ENCODE measurements at regions not wholly inside any gene's neighbourhood (a gene's known extent, or its start where the extent isn't known, plus 50 kb on each side); places are given as distances from the start of the nearest gene placed in this dataset.

- ChIA-PET POLR2A (no interaction called here), CTCF (no interaction called here)
- TF ChIP-seq ZNF239 (tag by site-specific recombination; IDR thresholded peaks at IDR 0.05) (no peak), ZNF791 (tag by site-specific recombination; IDR thresholded peaks at IDR 0.05) (no peak), PATZ1 (tag by site-specific recombination; IDR thresholded peaks at IDR 0.05) (no peak), OVOL3 (tag by site-specific recombination; IDR thresholded peaks at IDR 0.05) (no peak), YY2 (tag by site-specific recombination; IDR thresholded peaks at IDR 0.05) (no peak), ATF2 (tag by site-specific recombination; IDR thresholded peaks at IDR 0.05; ENCODE audit: low read depth) (no peak), ZNF571 (tag by site-specific recombination; IDR thresholded peaks at IDR 0.05) (no peak), ZNF146 (tag by site-specific recombination; IDR thresholded peaks at IDR 0.05) (no peak), ZNF654 (tag by site-specific recombination; IDR thresholded peaks at IDR 0.05; ENCODE audit: low read depth) (no peak), ZNF350 (tag by site-specific recombination; IDR thresholded peaks at IDR 0.05) (no peak)
- Histone ChIP-seq H3K36me3 (ENCODE audit: control insufficient read depth in 2 of 2, insufficient read depth in 1 of 2, low read length in 2 of 2) (no peaks in the 10 kb centered on the region), H3K9me3 (ENCODE audit: control insufficient read depth, insufficient read depth, low read depth, low read length) (no peaks in the 10 kb centered on the region), H3K4me1 (ENCODE audit: control insufficient read depth, insufficient read depth, low read length) (no peaks in the 10 kb centered on the region), H3K4me3 (ENCODE audit: low read depth, low read length) (no peak overlapping the region), H3K27ac (ENCODE audit: extremely low read depth, low read depth, low read length) (no peak overlapping the region)
Observed at GRCh38 chr7:91434836-91435235, 170.6 kb downstream of the FZD1 start.

- Histone ChIP-seq H3K36me3 (ENCODE audit: control insufficient read depth in 2 of 2, insufficient read depth in 1 of 2, low read length in 2 of 2) (no peaks in the 10 kb centered on the region), H3K27ac (ENCODE audit: extremely low read depth, low read depth, low read length) (no peak overlapping the region), H3K4me3 (ENCODE audit: low read depth, low read length) (no peak overlapping the region), H3K4me1 (ENCODE audit: control insufficient read depth, insufficient read depth, low read length) (no peaks in the 10 kb centered on the region), H3K9me3 (ENCODE audit: control insufficient read depth, insufficient read depth, low read depth, low read length) (no peaks in the 10 kb centered on the region)
- POLR2A ChIA-PET: no interaction called here
- CTCF ChIA-PET: interaction anchor here (0.6 kb wide), 1 partner anchor 11 kb away, joined by 3 read pairs; no protein-coding TSS in a partner anchor
- TF ChIP-seq OVOL3 (tag by site-specific recombination; IDR thresholded peaks at IDR 0.05) (no peak), HOXD13 (CRISPR knock-in tag; IDR thresholded peaks at IDR 0.05; ENCODE audit: borderline replicate concordance) (no peak), ZNF707 (tag by site-specific recombination; IDR thresholded peaks at IDR 0.05) (no peak), ZNF664 (tag by site-specific recombination; IDR thresholded peaks at IDR 0.05) (no peak), ZNF362 (tag by site-specific recombination; IDR thresholded peaks at IDR 0.05) (no peak), ZNF629 (tag by site-specific recombination; IDR thresholded peaks at IDR 0.05) (no peak), TSHZ1 (tag by site-specific recombination; IDR thresholded peaks at IDR 0.05; ENCODE audit: borderline replicate concordance) (no peak), ZSCAN4 (tag by site-specific recombination; IDR thresholded peaks at IDR 0.05) (no peak), ZNF585B (tag by site-specific recombination; IDR thresholded peaks at IDR 0.05) (no peak), ZNF18 (tag by site-specific recombination; IDR thresholded peaks at IDR 0.05) (no peak)
Observed at GRCh38 chr7:91435381-91436059, 171.3 kb downstream of the FZD1 start.
